HepG2 (cell line): ENCODE measurements at regions not wholly inside any gene's neighbourhood (a gene's known extent, or its start where the extent isn't known, plus 50 kb on each side); places are given as distances from the start of the nearest gene placed in this dataset.

Experiments
- DNMT1 ChIP-seq: sonication (generic); formaldehyde crosslinking; IDR thresholded peaks from 2 replicates; pipeline ENCODE4 v1.5.1; 2020; ENCODE audit warnings: mild to moderate bottlenecking, missing genetic modification reagents
- PBX3 ChIP-seq: sonication (generic); formaldehyde crosslinking; IDR thresholded peaks from 2 replicates; pipeline ENCODE4 v1.8.1; 2023; ENCODE audit warnings: missing genetic modification reagents, inconsistent platforms, borderline replicate concordance
- PREB ChIP-seq: sonication (generic); formaldehyde crosslinking; IDR thresholded peaks from 2 replicates; pipeline ENCODE4 v1.4.0; 2020; ENCODE audit warnings: missing genetic modification reagents
- SNAPC5 ChIP-seq: sonication (generic); formaldehyde crosslinking; IDR thresholded peaks from 2 replicates; pipeline ENCODE4 v1.8.1; 2023; ENCODE audit warnings: mild to moderate bottlenecking, missing genetic modification reagents, borderline replicate concordance
- SSRP1 ChIP-seq: IDR thresholded peaks from 2 replicates; pipeline ENCODE4 v1.6.1; 2016; ENCODE audit warnings: control low read depth
- TRAFD1 ChIP-seq: sonication (generic); formaldehyde crosslinking; IDR thresholded peaks from 2 replicates; pipeline ENCODE4 v1.5.1; 2020; ENCODE audit warnings: missing genetic modification reagents, mild to moderate bottlenecking, borderline replicate concordance
- ZNF646 ChIP-seq: sonication (generic); formaldehyde crosslinking; IDR thresholded peaks from 2 replicates; pipeline ENCODE4 v1.9.0; 2021; ENCODE audit warnings: mild to moderate bottlenecking, missing genetic modification reagents

GRCh38 chr3:69500604-69501003, 114.7 kb upstream of the FRMD4B start (continued):
- no peak for TF ChIP-seq ZNF646 (CRISPR knock-in tag)
- no peak for TF ChIP-seq PBX3
- TF ChIP-seq DNMT1 (CRISPR knock-in tag): no peak
- no peak for TF ChIP-seq SNAPC5
- no peak for TF ChIP-seq TRAFD1 (CRISPR knock-in tag)
- no peak for TF ChIP-seq SSRP1 (CRISPR knock-in tag)
- TF ChIP-seq PREB (CRISPR knock-in tag): no peak
